Caco-2 (cell line): ENCODE measurements at regions not wholly inside any gene's neighbourhood (a gene's known extent, or its start where the extent isn't known, plus 50 kb on each side); places are given as distances from the start of the nearest gene placed in this dataset.

ENCODE experiments used
- BruUV-seq: library from RNA; stranded (reverse); fragments of 400-500 nt; replicated peaks from 2 replicates; lab custom pipeline; 2021; lab: Mats Ljungman, UMichigan
- CTCF ChIA-PET: fragments of 300-600 bp; sonication (Branson Sonifier 250); formaldehyde crosslinking; loops from one replicate; lab custom pipeline; 2022; ENCODE audit warnings: antibody characterized with exemption; lab: Charles Lee
- POLR2A ChIA-PET: fragments of 300-600 bp; sonication (Branson Sonifier 250); formaldehyde crosslinking; loops from one replicate; lab custom pipeline; 2022; ENCODE audit warnings: antibody characterized with exemption; lab: Charles Lee
- DNase-seq, 2 experiments: peaks; one replicate each; pipeline versions ENCODE4 v3.0.0 to v3.0.0-alpha.2; 2020 to 2022
- H3K27me3 ChIP-seq: replicated peaks from 2 replicates; pipeline ENCODE4 v1.6.0; 2011; ENCODE audit warnings: low read length; ENCODE audit not compliant: control insufficient read depth, insufficient read depth
- H3K36me3 ChIP-seq: 2 replicates; pipeline ENCODE4 v1.5.1; 2011; ENCODE audit warnings: low read length; ENCODE audit not compliant: control insufficient read depth, insufficient read depth
- H3K4me1 ChIP-seq: fragments of 250-450 bp; sonication (Bioruptor Pico); 2 replicates; pipeline ENCODE4 v1.5.1; 2020; ENCODE audit warnings: mild to moderate bottlenecking
- H3K4me3 ChIP-seq: 2 replicates; pipeline ENCODE4 v1.5.1; 2011; ENCODE audit warnings: low read depth, mild to moderate bottlenecking, control low read depth, low read length
- H3K9me3 ChIP-seq: fragments of 250-450 bp; sonication (Bioruptor Pico); 2 replicates; pipeline ENCODE4 v1.5.1; 2020; ENCODE audit warnings: mild to moderate bottlenecking, moderate library complexity
- H3K27ac Mint-ChIP-seq: one replicate; pipeline ENCODE4 v1.8.0; 2022; ENCODE audit warnings: mixed read lengths; ENCODE audit not compliant: unreplicated experiment
- H3K27me3 Mint-ChIP-seq: one replicate; pipeline ENCODE4 v1.8.0; 2022; ENCODE audit warnings: mixed read lengths; ENCODE audit not compliant: insufficient read depth, unreplicated experiment
- H3K36me3 Mint-ChIP-seq: one replicate; pipeline ENCODE4 v1.8.0; 2022; ENCODE audit warnings: mild to moderate bottlenecking, mixed read lengths; ENCODE audit not compliant: insufficient read depth, unreplicated experiment
- H3K4me1 Mint-ChIP-seq: one replicate; pipeline ENCODE4 v1.8.0; 2022; ENCODE audit warnings: low read depth, mixed read lengths; ENCODE audit not compliant: unreplicated experiment
- H3K4me3 Mint-ChIP-seq: one replicate; pipeline ENCODE4 v1.8.0; 2022; ENCODE audit warnings: mild to moderate bottlenecking, moderate library complexity, mixed read lengths; ENCODE audit not compliant: unreplicated experiment
- H3K9me3 Mint-ChIP-seq: one replicate; pipeline ENCODE4 v1.8.0; 2022; ENCODE audit warnings: mixed read lengths; ENCODE audit not compliant: unreplicated experiment
- intact Hi-C: fragments of 100-400 bp; cut with micrococcal nuclease; formaldehyde crosslinking; loops from one replicate; pipeline ENCODE4 v1.10.0; 2022; ENCODE audit not compliant: unreplicated experiment
- TF ChIP-seq, protein P1 (sequence below), 2 experiments: fragments of 200-600 bp in 1 of 2; IDR thresholded peaks; 1 replicate in 1 of 2; 2 replicates in 1 of 2; pipeline versions ENCODE4 v1.5.1 to v1.8.0; 2011 to 2022; ENCODE audit warnings: antibody characterized with exemption in 1 of 2, control low read depth in 1 of 2, inconsistent platforms in 1 of 2, low read depth in 1 of 2, low read length in 1 of 2, mild to moderate bottlenecking in 1 of 2, moderate library complexity in 1 of 2; ENCODE audit not compliant: insufficient read depth in 1 of 2, severe bottlenecking in 1 of 2, unreplicated experiment in 1 of 2

DNA sequence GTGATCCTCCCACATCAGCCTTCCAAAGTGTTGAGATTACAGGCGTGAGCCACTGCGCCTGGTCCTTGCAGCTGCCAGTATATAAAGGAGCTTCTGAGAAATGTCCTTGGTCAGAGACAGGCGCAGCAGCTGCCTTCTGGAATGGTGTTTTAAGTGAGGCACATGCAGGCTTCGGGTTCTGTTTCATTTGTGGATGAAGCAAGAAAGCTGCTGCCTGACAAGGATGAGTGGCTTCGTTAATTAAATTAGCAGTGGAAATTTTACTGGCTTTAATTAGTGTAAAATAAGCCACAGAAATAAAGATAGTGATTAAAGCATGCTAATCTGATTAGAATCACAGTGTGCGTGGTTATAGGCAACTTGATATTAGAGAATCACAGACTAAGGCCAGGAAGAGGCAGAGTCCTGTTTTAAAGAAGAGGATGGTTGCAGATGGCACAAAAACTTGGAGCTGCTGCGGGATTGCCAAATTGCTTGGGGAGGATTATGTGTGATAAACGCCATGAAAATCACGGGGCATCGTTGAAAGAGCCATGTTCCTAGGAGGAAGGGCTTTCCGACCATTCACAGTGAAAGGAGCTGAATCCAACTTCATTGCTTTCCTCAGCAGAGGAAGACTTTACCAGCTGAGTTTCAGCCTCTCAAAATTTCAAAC lies 348.4 kb upstream of the FAT1 start:
- no peaks in the 10 kb centered on the region for H3K9me3 Mint-ChIP-seq
- H3K27ac Mint-ChIP-seq = no peak overlapping the region
- no TSS peak for BruUV-seq
- intact Hi-C loops = no loop called here
- H3K27me3 Mint-ChIP-seq = peaks cover 11% of the 10 kb centered on the region
- H3K4me3 Mint-ChIP-seq = no peak overlapping the region
- no peaks in the 10 kb centered on the region for H3K4me1 Mint-ChIP-seq
- DNase-seq = no peak
- Histone ChIP-seq H3K9me3 (no peaks in the 10 kb centered on the region), H3K4me3 (no peak overlapping the region), H3K36me3 (no peaks in the 10 kb centered on the region), H3K27me3 (no peaks in the 10 kb centered on the region; the same call in 1 of the 2 replicates), H3K4me1 (no peaks in the 10 kb centered on the region)
- TF ChIP-seq, protein P1, sequence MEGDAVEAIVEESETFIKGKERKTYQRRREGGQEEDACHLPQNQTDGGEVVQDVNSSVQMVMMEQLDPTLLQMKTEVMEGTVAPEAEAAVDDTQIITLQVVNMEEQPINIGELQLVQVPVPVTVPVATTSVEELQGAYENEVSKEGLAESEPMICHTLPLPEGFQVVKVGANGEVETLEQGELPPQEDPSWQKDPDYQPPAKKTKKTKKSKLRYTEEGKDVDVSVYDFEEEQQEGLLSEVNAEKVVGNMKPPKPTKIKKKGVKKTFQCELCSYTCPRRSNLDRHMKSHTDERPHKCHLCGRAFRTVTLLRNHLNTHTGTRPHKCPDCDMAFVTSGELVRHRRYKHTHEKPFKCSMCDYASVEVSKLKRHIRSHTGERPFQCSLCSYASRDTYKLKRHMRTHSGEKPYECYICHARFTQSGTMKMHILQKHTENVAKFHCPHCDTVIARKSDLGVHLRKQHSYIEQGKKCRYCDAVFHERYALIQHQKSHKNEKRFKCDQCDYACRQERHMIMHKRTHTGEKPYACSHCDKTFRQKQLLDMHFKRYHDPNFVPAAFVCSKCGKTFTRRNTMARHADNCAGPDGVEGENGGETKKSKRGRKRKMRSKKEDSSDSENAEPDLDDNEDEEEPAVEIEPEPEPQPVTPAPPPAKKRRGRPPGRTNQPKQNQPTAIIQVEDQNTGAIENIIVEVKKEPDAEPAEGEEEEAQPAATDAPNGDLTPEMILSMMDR (IDR thresholded peaks at IDR 0.05; ENCODE audit: insufficient read depth in 1 of 2, low read depth in 1 of 2, low read length in 1 of 2, severe bottlenecking in 1 of 2, unreplicated experiment in 1 of 2) = no peak
- ChIA-PET CTCF (no interaction called here), POLR2A (no interaction called here)
- H3K36me3 Mint-ChIP-seq = no peaks in the 10 kb centered on the region

DNA sequence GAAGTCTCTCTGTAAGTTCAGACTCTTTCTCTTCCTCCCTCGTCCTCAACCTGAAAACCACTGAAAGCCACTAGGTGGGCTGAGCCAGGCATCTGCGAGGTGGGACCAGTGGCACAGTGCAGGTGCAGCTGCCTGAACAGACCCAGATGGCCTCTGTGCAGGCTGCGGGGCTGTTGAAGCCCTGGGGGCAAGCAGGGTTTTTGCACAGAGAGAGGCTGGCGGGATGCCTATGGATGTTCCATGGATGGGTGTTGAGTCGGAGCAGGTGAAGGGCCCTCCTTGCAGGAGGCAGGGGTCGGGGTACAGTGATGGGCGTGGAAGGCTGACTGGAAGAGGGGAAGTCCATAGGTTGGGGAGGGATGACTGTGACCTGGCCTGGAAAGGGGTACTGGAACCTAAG lies 350.2 kb upstream of the FAT1 start:
- no peak overlapping the region for H3K27ac Mint-ChIP-seq
- ChIA-PET CTCF (no interaction called here), POLR2A (no interaction called here)
- intact Hi-C loops = no loop called here
- Histone ChIP-seq H3K9me3 (no peaks in the 10 kb centered on the region), H3K4me1 (no peaks in the 10 kb centered on the region), H3K27me3 (no peaks in the 10 kb centered on the region; the same call in 1 of the 2 replicates), H3K4me3 (no peak overlapping the region), H3K36me3 (no peaks in the 10 kb centered on the region)
- no peak overlapping the region for H3K4me3 Mint-ChIP-seq
- no peaks in the 10 kb centered on the region for H3K4me1 Mint-ChIP-seq
- no TSS peak for BruUV-seq
- no peaks in the 10 kb centered on the region for H3K36me3 Mint-ChIP-seq
- H3K27me3 Mint-ChIP-seq = peaks cover 11% of the 10 kb centered on the region
- no peak for DNase-seq
- TF ChIP-seq, protein P1 (IDR thresholded peaks at IDR 0.05; ENCODE audit: insufficient read depth in 1 of 2, low read depth in 1 of 2, low read length in 1 of 2, severe bottlenecking in 1 of 2, unreplicated experiment in 1 of 2) = no peak
- H3K9me3 Mint-ChIP-seq = no peaks in the 10 kb centered on the region

DNA sequence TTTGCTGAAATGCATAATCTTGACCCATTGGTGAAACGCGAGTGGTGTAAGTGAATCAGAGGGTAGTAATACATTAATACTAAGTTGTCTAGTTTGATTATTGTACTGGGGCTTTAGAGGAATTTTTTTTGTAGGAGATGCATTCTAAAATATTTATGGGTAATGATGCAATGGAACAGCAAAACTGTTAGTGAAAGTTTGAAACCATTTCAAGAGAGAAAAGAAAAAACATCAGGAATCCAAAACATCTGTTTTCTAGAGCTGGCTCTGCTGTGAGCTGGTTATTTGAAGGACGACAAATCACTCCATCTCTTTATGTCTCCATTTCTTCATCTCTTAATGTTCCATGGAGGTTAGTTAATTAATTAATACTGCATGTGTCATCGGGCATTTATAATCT lies 351.9 kb upstream of the FAT1 start:
- Histone ChIP-seq H3K36me3 (no peaks in the 10 kb centered on the region), H3K4me1 (no peaks in the 10 kb centered on the region), H3K4me3 (no peak overlapping the region), H3K9me3 (no peaks in the 10 kb centered on the region), H3K27me3 (no peaks in the 10 kb centered on the region; the same call in 1 of the 2 replicates)
- H3K27me3 Mint-ChIP-seq = peaks cover 11% of the 10 kb centered on the region
- TF ChIP-seq, protein P1 (IDR thresholded peaks at IDR 0.05; ENCODE audit: insufficient read depth in 1 of 2, low read depth in 1 of 2, low read length in 1 of 2, severe bottlenecking in 1 of 2, unreplicated experiment in 1 of 2) = no peak
- H3K36me3 Mint-ChIP-seq = no peaks in the 10 kb centered on the region
- intact Hi-C loops = no loop called here
- H3K4me3 Mint-ChIP-seq = no peak overlapping the region
- BruUV-seq = no TSS peak
- no peaks in the 10 kb centered on the region for H3K4me1 Mint-ChIP-seq
- no peak for DNase-seq
- H3K9me3 Mint-ChIP-seq = no peaks in the 10 kb centered on the region
- ChIA-PET POLR2A (no interaction called here), CTCF (no interaction called here)
- H3K27ac Mint-ChIP-seq = no peak overlapping the region
